OCI-LY7 (cell line): ENCODE measurements at regions not wholly inside any gene's neighbourhood (a gene's known extent, or its start where the extent isn't known, plus 50 kb on each side); places are given as distances from the start of the nearest gene placed in this dataset.

ENCODE experiments used
- BruUV-seq: library from RNA; stranded (reverse); fragments of 400-500 nt; replicated peaks from 2 replicates; lab custom pipeline; 2021; lab: Mats Ljungman, UMichigan
- CTCF ChIA-PET: fragments of 300-600 bp; sonication (Branson Sonifier 250); formaldehyde crosslinking; loops from one replicate; lab custom pipeline; 2022; ENCODE audit warnings: antibody characterized with exemption; ENCODE audit not compliant: unreplicated experiment; lab: Charles Lee
- POLR2A ChIA-PET: fragments of 300-600 bp; sonication (Branson Sonifier 250); formaldehyde crosslinking; loops from one replicate; lab custom pipeline; 2022; ENCODE audit warnings: antibody characterized with exemption; lab: Charles Lee
- DNase-seq: peaks from one replicate; pipeline ENCODE4 v3.0.0-alpha.2; 2015; ENCODE audit warnings: low spot score
- H2AFZ ChIP-seq: fragments of 200-600 bp; sonication (generic), shearing (Covaris generic); 2 replicates; pipeline ENCODE4 v1.6.1; 2014; ENCODE audit warnings: mild to moderate bottlenecking, antibody characterized with exemption, low read length, moderate library complexity
- H3K27ac ChIP-seq: fragments of 200-600 bp; sonication (generic); 2 replicates; pipeline ENCODE4 v1.5.1; 2014; ENCODE audit warnings: mixed run types, low read depth, mild to moderate bottlenecking, moderate library complexity, low read length, inconsistent platforms; ENCODE audit not compliant: poor library complexity, severe bottlenecking
- H3K36me3 ChIP-seq: fragments of 200-600 bp; sonication (generic); 2 replicates; pipeline ENCODE4 v1.6.1; 2014; ENCODE audit warnings: mild to moderate bottlenecking, antibody characterized with exemption, low read length, moderate library complexity, mixed read lengths; ENCODE audit not compliant: insufficient read depth
- H3K4me1 ChIP-seq: fragments of 200-600 bp; sonication (generic); 2 replicates; pipeline ENCODE4 v1.5.1; 2014; ENCODE audit warnings: mild to moderate bottlenecking, low read length; ENCODE audit not compliant: insufficient read depth, poor library complexity, severe bottlenecking
- H3K4me2 ChIP-seq: fragments of 200-600 bp; sonication (generic); 2 replicates; pipeline ENCODE4 v1.6.1; 2014; ENCODE audit warnings: mild to moderate bottlenecking, low read length
- H3K4me3 ChIP-seq: fragments of 200-600 bp; sonication (generic); 2 replicates; pipeline ENCODE4 v1.5.1; 2014; ENCODE audit warnings: mild to moderate bottlenecking, low read depth, low read length; ENCODE audit not compliant: poor library complexity, severe bottlenecking
- H3K79me2 ChIP-seq: fragments of 200-600 bp; sonication (generic); 2 replicates; pipeline ENCODE4 v1.6.1; 2016; ENCODE audit warnings: low read depth, mild to moderate bottlenecking, low read length, moderate library complexity, mixed read lengths; ENCODE audit not compliant: insufficient read depth
- H3K9me2 ChIP-seq: fragments of 200-600 bp; sonication (generic); 2 replicates; pipeline ENCODE4 v1.6.1; 2016; ENCODE audit warnings: mild to moderate bottlenecking, low read length, mixed read lengths; ENCODE audit not compliant: insufficient read depth
- H3K9me3 ChIP-seq: fragments of 200-600 bp; sonication (generic); 2 replicates; pipeline ENCODE4 v1.6.1; 2014; ENCODE audit warnings: mild to moderate bottlenecking, mixed run types, low read length, mixed read lengths
- H4K20me1 ChIP-seq: fragments of 200-600 bp; sonication (generic); 2 replicates; pipeline ENCODE4 v1.6.1; 2014; ENCODE audit warnings: mild to moderate bottlenecking, antibody characterized with exemption, low read length, moderate library complexity, mixed read lengths; ENCODE audit not compliant: insufficient read depth
- EZH2phosphoT487 ChIP-seq: fragments of 200-600 bp; sonication (generic); IDR thresholded peaks from 2 replicates; pipeline ENCODE4 v1.6.1; 2018; ENCODE audit warnings: low read depth, borderline replicate concordance, mild to moderate bottlenecking, mixed run types, antibody characterized with exemption, low read length, moderate library complexity, mixed read lengths
- intact Hi-C: fragments of 100-400 bp; cut with micrococcal nuclease; formaldehyde crosslinking; loops from one replicate; pipeline ENCODE4 v1.10.0; 2022; ENCODE audit not compliant: unreplicated experiment
- TF ChIP-seq, protein P1 (sequence below): fragments of 200-600 bp; sonication (generic); conservative IDR thresholded peaks from 2 replicates; pipeline ENCODE4 v1.5.1; 2014; ENCODE audit warnings: mild to moderate bottlenecking, antibody characterized with exemption, low read length, moderate library complexity, mixed read lengths

- no peaks in the 10 kb centered on the region for H3K4me1 ChIP-seq
- no peak overlapping the region for H3K4me2 ChIP-seq
- no peak overlapping the region for H3K4me3 ChIP-seq
- H3K36me3 ChIP-seq, result no peaks in the 10 kb centered on the region
- no peaks in the 10 kb centered on the region for H4K20me1 ChIP-seq
- no peak overlapping the region for H2AFZ ChIP-seq
- no peaks in the 10 kb centered on the region for H3K79me2 ChIP-seq
- POLR2A ChIA-PET, result no interaction called here
- no peaks in the 10 kb centered on the region for H3K9me2 ChIP-seq
- no peak overlapping the region for H3K27ac ChIP-seq
- no peak for DNase-seq
- intact Hi-C loops, result no loop called here
- no peaks in the 10 kb centered on the region for H3K9me3 ChIP-seq
- BruUV-seq, result no TSS peak
- TF ChIP-seq, protein P1, sequence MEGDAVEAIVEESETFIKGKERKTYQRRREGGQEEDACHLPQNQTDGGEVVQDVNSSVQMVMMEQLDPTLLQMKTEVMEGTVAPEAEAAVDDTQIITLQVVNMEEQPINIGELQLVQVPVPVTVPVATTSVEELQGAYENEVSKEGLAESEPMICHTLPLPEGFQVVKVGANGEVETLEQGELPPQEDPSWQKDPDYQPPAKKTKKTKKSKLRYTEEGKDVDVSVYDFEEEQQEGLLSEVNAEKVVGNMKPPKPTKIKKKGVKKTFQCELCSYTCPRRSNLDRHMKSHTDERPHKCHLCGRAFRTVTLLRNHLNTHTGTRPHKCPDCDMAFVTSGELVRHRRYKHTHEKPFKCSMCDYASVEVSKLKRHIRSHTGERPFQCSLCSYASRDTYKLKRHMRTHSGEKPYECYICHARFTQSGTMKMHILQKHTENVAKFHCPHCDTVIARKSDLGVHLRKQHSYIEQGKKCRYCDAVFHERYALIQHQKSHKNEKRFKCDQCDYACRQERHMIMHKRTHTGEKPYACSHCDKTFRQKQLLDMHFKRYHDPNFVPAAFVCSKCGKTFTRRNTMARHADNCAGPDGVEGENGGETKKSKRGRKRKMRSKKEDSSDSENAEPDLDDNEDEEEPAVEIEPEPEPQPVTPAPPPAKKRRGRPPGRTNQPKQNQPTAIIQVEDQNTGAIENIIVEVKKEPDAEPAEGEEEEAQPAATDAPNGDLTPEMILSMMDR, result no peak
- TF ChIP-seq EZH2phosphoT487, result no peak
- CTCF ChIA-PET, result no interaction called here
Measured at GRCh38 chr3:177686671-177687070, 489.4 kb upstream of the TBL1XR1 start.

DNA sequence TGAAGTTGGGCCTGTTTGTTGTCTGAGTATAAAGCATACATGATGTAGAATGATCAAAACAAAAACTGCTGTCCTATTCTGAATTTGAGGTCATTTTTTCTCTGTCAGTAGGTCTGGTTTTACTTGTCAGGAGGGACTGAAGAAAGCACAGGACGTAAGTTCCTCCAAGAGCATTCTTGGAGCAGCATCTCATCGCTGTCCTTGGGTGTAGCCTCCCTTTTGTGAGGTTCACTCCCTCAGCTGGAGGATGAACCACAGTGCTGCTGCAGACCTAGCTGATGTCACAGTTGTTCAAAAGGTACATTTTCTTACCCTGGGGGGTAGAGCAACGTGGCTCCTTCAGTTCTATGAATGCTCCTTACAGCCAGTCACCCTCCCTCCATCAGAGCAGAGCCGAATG, 490.0 kb upstream of the TBL1XR1 start:
- no peak for TF ChIP-seq EZH2phosphoT487
- TF ChIP-seq, protein P1, result no peak
- CTCF ChIA-PET, result no interaction called here
- no peaks in the 10 kb centered on the region for H3K4me1 ChIP-seq
- H3K4me2 ChIP-seq, result no peak overlapping the region
- no peaks in the 10 kb centered on the region for H3K36me3 ChIP-seq
- DNase-seq, result no peak
- intact Hi-C loops, result no loop called here
- no peaks in the 10 kb centered on the region for H3K9me2 ChIP-seq
- H3K27ac ChIP-seq, result no peak overlapping the region
- H4K20me1 ChIP-seq, result no peaks in the 10 kb centered on the region
- no peak overlapping the region for H2AFZ ChIP-seq
- H3K4me3 ChIP-seq, result no peak overlapping the region
- H3K79me2 ChIP-seq, result no peaks in the 10 kb centered on the region
- POLR2A ChIA-PET, result no interaction called here
- no peaks in the 10 kb centered on the region for H3K9me3 ChIP-seq
- no TSS peak for BruUV-seq

DNA sequence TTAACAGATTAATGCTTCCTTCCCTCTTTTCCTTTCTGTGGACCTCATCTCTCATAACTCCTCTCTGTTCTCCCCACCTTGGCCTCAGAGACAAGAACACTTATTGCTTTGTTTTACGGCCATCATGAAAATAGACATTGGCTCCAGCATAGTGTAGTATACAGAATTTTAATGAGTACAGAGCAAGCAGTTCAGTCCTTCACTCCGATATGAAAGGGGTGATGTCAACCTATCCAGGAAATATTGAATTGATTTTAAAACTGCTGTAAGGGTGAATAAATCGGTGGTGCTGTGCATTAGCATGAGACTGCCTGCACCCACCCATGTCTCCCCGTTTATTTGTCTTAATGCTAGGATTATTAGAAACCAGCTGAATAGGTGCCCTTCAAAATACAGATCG, 490.9 kb upstream of the TBL1XR1 start:
- Histone ChIP-seq H4K20me1 (no peaks in the 10 kb centered on the region), H3K9me3 (no peaks in the 10 kb centered on the region), H3K36me3 (no peaks in the 10 kb centered on the region), H3K4me1 (no peaks in the 10 kb centered on the region), H3K4me3 (no peak overlapping the region), H3K4me2 (no peak overlapping the region), H3K9me2 (no peaks in the 10 kb centered on the region), H3K27ac (no peak overlapping the region), H3K79me2 (no peaks in the 10 kb centered on the region), H2AFZ (no peak overlapping the region)
- intact Hi-C loops, result no loop called here
- POLR2A ChIA-PET, result no interaction called here
- no peak for TF ChIP-seq EZH2phosphoT487
- TF ChIP-seq, protein P1, result no peak
- no TSS peak for BruUV-seq
- no peak for DNase-seq
- CTCF ChIA-PET, result interaction anchor here (0.5 kb wide), 1 partner anchor 21 kb away, joined by 3 read pairs; no protein-coding TSS in a partner anchor
